ENCODE measurements at regions not wholly inside any gene's neighbourhood (a gene's known extent, or its start where the extent isn't known, plus 50 kb on each side); places are given as distances from the start of the nearest gene placed in this dataset.

- TF ChIP-seq CTCF (IDR thresholded peaks at IDR 0.05; ENCODE audit: low read depth, low read length) (no peak), MYC (IDR thresholded peaks at IDR 0.05; ENCODE audit: low read depth, low read length) (no peak), POLR2A (IDR thresholded peaks at IDR 0.05; ENCODE audit: extremely low read depth, insufficient read length) (no peak)
These were observed 157.6 kb upstream of the CCNH start for GRCh38 chr5:87570366-87570765.
